Panc1 (cell line): ENCODE measurements at regions not wholly inside any gene's neighbourhood (a gene's known extent, or its start where the extent isn't known, plus 50 kb on each side); places are given as distances from the start of the nearest gene placed in this dataset.

Experiments used
- ATAC-seq: fragments of 200-7000 bp; cut with Tn5 transposase; 2 replicates; pipeline ENCODE4 v1.9.1; 2020; ENCODE audit warnings: mild to moderate bottlenecking, moderate library complexity
- BruUV-seq: library from RNA; stranded (reverse); fragments of 400-500 nt; replicated peaks from 2 replicates; lab custom pipeline; 2021; lab: Mats Ljungman, UMichigan
- CTCF ChIA-PET: fragments of 300-600 bp; sonication (Branson Sonifier 250); formaldehyde crosslinking; loops from one replicate; lab custom pipeline; 2022; ENCODE audit warnings: antibody characterized with exemption; lab: Charles Lee
- POLR2A ChIA-PET: fragments of 300-600 bp; sonication (Branson Sonifier 250); formaldehyde crosslinking; loops from one replicate; lab custom pipeline; 2022; ENCODE audit warnings: antibody characterized with exemption; lab: Charles Lee
- DNase-seq: peaks from one replicate; pipeline ENCODE4 v3.0.0-alpha.2; 2010; ENCODE audit warnings: low read depth, low spot score
- H3K27ac ChIP-seq: 2 replicates; pipeline ENCODE4 v1.5.1; 2011; ENCODE audit warnings: mild to moderate bottlenecking, low read length, inconsistent platforms
- H3K27me3 ChIP-seq: fragments of 200-500 bp; sonication (Bioruptor generic); 2 replicates; pipeline ENCODE4 v1.6.0; 2014; ENCODE audit warnings: low read length, inconsistent platforms; ENCODE audit not compliant: control insufficient read depth, insufficient read depth
- H3K36me3 ChIP-seq: fragments of 200-500 bp; sonication (Bioruptor generic); 2 replicates; pipeline ENCODE4 v1.5.1; 2014; ENCODE audit warnings: inconsistent platforms, mild to moderate bottlenecking, low read length, moderate library complexity; ENCODE audit not compliant: control insufficient read depth, insufficient read depth
- H3K4me1 ChIP-seq: 2 replicates; pipeline ENCODE4 v1.5.1; 2011; ENCODE audit warnings: inconsistent platforms, mild to moderate bottlenecking, low read length, moderate library complexity; ENCODE audit not compliant: control insufficient read depth, insufficient read depth
- H3K4me3 ChIP-seq, 2 experiments: 2 replicates each; pipeline ENCODE4 v1.5.1; 2011 to 2012; ENCODE audit warnings: low read depth in 2 of 2, low read length in 2 of 2, mild to moderate bottlenecking in 2 of 2, inconsistent platforms in 1 of 2, moderate library complexity in 1 of 2
- H3K9me3 ChIP-seq: fragments of 200-500 bp; sonication (Bioruptor generic); 2 replicates; pipeline ENCODE4 v1.5.1; 2014; ENCODE audit warnings: low read depth, mild to moderate bottlenecking, inconsistent platforms, low read length, moderate library complexity; ENCODE audit not compliant: control insufficient read depth, insufficient read depth
- CTCF ChIP-seq: fragments of 450-650 bp; IDR thresholded peaks from 2 replicates; pipeline ENCODE4 v1.5.1; 2017; ENCODE audit warnings: mild to moderate bottlenecking
- POLR2AphosphoS5 ChIP-seq: IDR thresholded peaks from 2 replicates; pipeline ENCODE4 v1.6.1; 2012; ENCODE audit warnings: mild to moderate bottlenecking, low read depth, low read length, moderate library complexity
- REST ChIP-seq, 2 experiments: IDR thresholded peaks; 2 replicates each; pipeline ENCODE4 v1.6.1; 2011 to 2012; ENCODE audit warnings: low read depth in 2 of 2, control low read depth in 1 of 2, low read length in 1 of 2, mild to moderate bottlenecking in 1 of 2, moderate library complexity in 1 of 2; ENCODE audit not compliant: insufficient read depth in 1 of 2
- SIN3A ChIP-seq: IDR thresholded peaks from 2 replicates; pipeline ENCODE4 v1.6.1; 2012; ENCODE audit warnings: low read depth, mild to moderate bottlenecking, low read length, moderate library complexity, borderline replicate concordance; ENCODE audit not compliant: insufficient read depth
- TCF7L2 ChIP-seq: IDR thresholded peaks from 2 replicates; pipeline ENCODE4 v1.6.1; 2011; ENCODE audit warnings: mild to moderate bottlenecking, low read depth, low read length, inconsistent platforms
- in situ Hi-C: cut with HindIII; loops from 2 replicates; pipeline ENCODE4 v1.10.0; 2016; ENCODE audit warnings: low sequenced_read_pairs, low pct_unique_long_range_greater_than_20kb
- intact Hi-C: fragments of 100-400 bp; cut with micrococcal nuclease; formaldehyde crosslinking; loops from one replicate; pipeline ENCODE4 v1.10.0; 2022; ENCODE audit not compliant: unreplicated experiment

GRCh38 chr11:69400140-69400539 is 81.3 kb upstream of the LINC01488 start:
- CTCF ChIA-PET: no interaction called here

GRCh38 chr11:69400771-69401590 is 80.5 kb upstream of the LINC01488 start:
- BruUV-seq: no TSS peak
- POLR2A ChIA-PET: no interaction called here
- CTCF ChIA-PET: no interaction called here
- ATAC-seq (no peak), DNase-seq (no peak)
- H3K4me3 ChIP-seq: no peak overlapping the region
- intact Hi-C loops (no loop called here), in situ Hi-C loops (loop anchor here (10.0 kb wide), 1 partner anchor 104 kb away; no protein-coding TSS in a partner anchor)
- no peaks in the 10 kb centered on the region for H3K36me3 ChIP-seq
- H3K27ac ChIP-seq: no peak overlapping the region; the same call in 1 of the 2 replicates
- peaks cover 13% of the 10 kb centered on the region for H3K4me1 ChIP-seq
- no peak for TF ChIP-seq REST (IDR thresholded peaks at IDR 0.05; ENCODE audit: insufficient read depth in 1 of 2, low read depth in 2 of 2, low read length in 1 of 2)
- no peaks in the 10 kb centered on the region for H3K27me3 ChIP-seq
- no peaks in the 10 kb centered on the region; the same call in 1 of the 2 replicates for H3K9me3 ChIP-seq

More at GRCh38 chr11:69400140-69400539, 81.3 kb upstream of the LINC01488 start:
- no peak for TF ChIP-seq SIN3A
- no peak for TF ChIP-seq REST (IDR thresholded peaks at IDR 0.05; ENCODE audit: insufficient read depth in 1 of 2, low read depth in 2 of 2, low read length in 1 of 2)
- no peak for TF ChIP-seq CTCF
- no peak for TF ChIP-seq POLR2AphosphoS5
- no peak for TF ChIP-seq TCF7L2
- POLR2A ChIA-PET: no interaction called here
- H3K9me3 ChIP-seq: no peaks in the 10 kb centered on the region; the same call in 1 of the 2 replicates
- intact Hi-C loops: no loop called here
- H3K4me3 ChIP-seq: no peak overlapping the region
- in situ Hi-C loops: loop anchor here (10.0 kb wide), 1 partner anchor 105 kb away; no protein-coding TSS in a partner anchor
- ATAC-seq (no peak), DNase-seq (no peak)
- no peaks in the 10 kb centered on the region for H3K27me3 ChIP-seq
- no peaks in the 10 kb centered on the region for H3K36me3 ChIP-seq
- peaks cover 13% of the 10 kb centered on the region for H3K4me1 ChIP-seq
- no peak overlapping the region for H3K27ac ChIP-seq
- BruUV-seq: no TSS peak
